Fibroblast of lung (primary cell): ENCODE measurements at regions not wholly inside any gene's neighbourhood (a gene's known extent, or its start where the extent isn't known, plus 50 kb on each side); places are given as distances from the start of the nearest gene placed in this dataset.

Experiments used
- DNase-seq, 2 donors: peaks; one replicate each; pipeline versions ENCODE4 v3.0.0 to v3.0.0-alpha.2; 2010; ENCODE audit warnings: low read depth in 2 of 2
- H2AFZ ChIP-seq: 2 replicates; pipeline ENCODE4 v1.5.1; 2012; ENCODE audit warnings: low read length, control low read depth, inconsistent platforms
- H3K27ac ChIP-seq: 2 replicates; pipeline ENCODE4 v1.5.1; 2011; ENCODE audit warnings: low read length, control low read depth; ENCODE audit not compliant: insufficient read depth
- H3K27me3 ChIP-seq: 2 replicates; pipeline ENCODE4 v1.5.1; 2011; ENCODE audit warnings: mild to moderate bottlenecking, low read length; ENCODE audit not compliant: control insufficient read depth, insufficient read depth
- H3K36me3 ChIP-seq: 2 replicates; pipeline ENCODE4 v1.5.1; 2011; ENCODE audit warnings: low read length; ENCODE audit not compliant: control insufficient read depth, insufficient read depth
- H3K4me1 ChIP-seq: 2 replicates; pipeline ENCODE4 v1.5.1; 2011; ENCODE audit warnings: low read length; ENCODE audit not compliant: control insufficient read depth, insufficient read depth; ENCODE audit errors: extremely low read depth
- H3K4me2 ChIP-seq: 2 replicates; pipeline ENCODE4 v1.5.1; 2011; ENCODE audit warnings: low read length, control low read depth; ENCODE audit not compliant: insufficient read depth; ENCODE audit errors: extremely low read depth
- H3K4me3 ChIP-seq, 4 experiments: fragments of 200-600 bp in 1 of 4; sonication (generic) in 1 of 4; replicated peaks in 1 of 4; 2 replicates each; pipeline ENCODE4 v1.5.1; 2011 to 2016; ENCODE audit warnings: low read length in 4 of 4, low read depth in 3 of 4, mild to moderate bottlenecking in 3 of 4, control low read depth in 2 of 4, inconsistent platforms in 1 of 4, mixed read lengths in 1 of 4; ENCODE audit not compliant: insufficient read depth in 1 of 4; ENCODE audit errors: control extremely low read depth in 1 of 4
- H3K79me2 ChIP-seq: 2 replicates; pipeline ENCODE4 v1.5.1; 2012; ENCODE audit warnings: mild to moderate bottlenecking, low read length, inconsistent platforms; ENCODE audit not compliant: control insufficient read depth, insufficient read depth
- H3K9ac ChIP-seq: 2 replicates; pipeline ENCODE4 v1.5.1; 2011; ENCODE audit warnings: mild to moderate bottlenecking, low read length, control low read depth; ENCODE audit not compliant: insufficient read depth
- H3K9me3 ChIP-seq: 2 replicates; pipeline ENCODE4 v1.5.1; 2012; ENCODE audit warnings: low read depth, low read length; ENCODE audit not compliant: control insufficient read depth, insufficient read depth
- H4K20me1 ChIP-seq: 2 replicates; pipeline ENCODE4 v1.5.1; 2011; ENCODE audit warnings: low read length; ENCODE audit not compliant: control insufficient read depth, insufficient read depth; ENCODE audit errors: extremely low read depth
- CTCF ChIP-seq, 2 donors: IDR thresholded peaks in 1 of 2; conservative IDR thresholded peaks in 1 of 2; 1 replicate in 1 of 2; 2 replicates in 1 of 2; pipeline ENCODE4 v1.5.1; 2011 to 2012; ENCODE audit warnings: low read length in 2 of 2, control low read depth in 1 of 2, inconsistent platforms in 1 of 2, low read depth in 1 of 2, mild to moderate bottlenecking in 1 of 2
- EZH2 ChIP-seq: IDR thresholded peaks from 2 replicates; pipeline ENCODE4 v1.5.1; 2012; ENCODE audit warnings: low read length, control low read depth, mild to moderate bottlenecking; ENCODE audit errors: missing control alignments

GRCh38 chr9:89837162-89837933 is 232.5 kb downstream of the GADD45G start:
- Histone ChIP-seq H3K79me2 (no peaks in the 10 kb centered on the region), H4K20me1 (no peaks in the 10 kb centered on the region), H3K4me3 (no peak overlapping the region), H3K36me3 (no peaks in the 10 kb centered on the region), H3K27me3 (no peaks in the 10 kb centered on the region), H2AFZ (no peak overlapping the region), H3K4me1 (no peaks in the 10 kb centered on the region), H3K4me2 (no peak overlapping the region), H3K9ac (no peak overlapping the region), H3K9me3 (no peaks in the 10 kb centered on the region), H3K27ac (no peak overlapping the region)
- TF ChIP-seq CTCF (conservative IDR thresholded peaks at IDR 0.05 in 1 of 2, IDR thresholded peaks at IDR 0.05 in 1 of 2; ENCODE audit: low read depth in 1 of 2, low read length in 2 of 2) (no peak), EZH2 (no peak)
- DNase-seq = no peak

GRCh38 chr9:89837934-89838310 is 233.1 kb downstream of the GADD45G start:
- no peak overlapping the region for H3K9ac ChIP-seq
- no peaks in the 10 kb centered on the region for H3K79me2 ChIP-seq
- H3K9me3 ChIP-seq = no peaks in the 10 kb centered on the region
- no peak for TF ChIP-seq EZH2
- no peak overlapping the region for H3K27ac ChIP-seq
- H2AFZ ChIP-seq = no peak overlapping the region
- no peaks in the 10 kb centered on the region for H3K36me3 ChIP-seq
- no peaks in the 10 kb centered on the region for H3K4me1 ChIP-seq
- no peak for DNase-seq
- no peak overlapping the region for H3K4me3 ChIP-seq
- no peaks in the 10 kb centered on the region for H3K27me3 ChIP-seq
- no peak overlapping the region for H3K4me2 ChIP-seq
- no peaks in the 10 kb centered on the region for H4K20me1 ChIP-seq

GRCh38 chr9:89838621-89839020 is 233.8 kb downstream of the GADD45G start:
- no peaks in the 10 kb centered on the region for H3K27me3 ChIP-seq
- H3K79me2 ChIP-seq = no peaks in the 10 kb centered on the region
- DNase-seq = no peak
- no peak overlapping the region for H3K9ac ChIP-seq
- H3K4me3 ChIP-seq = no peak overlapping the region
- H2AFZ ChIP-seq = no peak overlapping the region
- H3K36me3 ChIP-seq = no peaks in the 10 kb centered on the region
- no peak overlapping the region for H3K27ac ChIP-seq
- H3K9me3 ChIP-seq = no peaks in the 10 kb centered on the region
- H4K20me1 ChIP-seq = no peaks in the 10 kb centered on the region
- TF ChIP-seq EZH2 (no peak), CTCF (conservative IDR thresholded peaks at IDR 0.05 in 1 of 2, IDR thresholded peaks at IDR 0.05 in 1 of 2; ENCODE audit: low read depth in 1 of 2, low read length in 2 of 2) (no peak)
- H3K4me1 ChIP-seq = no peaks in the 10 kb centered on the region
- H3K4me2 ChIP-seq = no peak overlapping the region
